ENCODE measurements at regions not wholly inside any gene's neighbourhood (a gene's known extent, or its start where the extent isn't known, plus 50 kb on each side); places are given as distances from the start of the nearest gene placed in this dataset.

- TF ChIP-seq, protein P1, sequence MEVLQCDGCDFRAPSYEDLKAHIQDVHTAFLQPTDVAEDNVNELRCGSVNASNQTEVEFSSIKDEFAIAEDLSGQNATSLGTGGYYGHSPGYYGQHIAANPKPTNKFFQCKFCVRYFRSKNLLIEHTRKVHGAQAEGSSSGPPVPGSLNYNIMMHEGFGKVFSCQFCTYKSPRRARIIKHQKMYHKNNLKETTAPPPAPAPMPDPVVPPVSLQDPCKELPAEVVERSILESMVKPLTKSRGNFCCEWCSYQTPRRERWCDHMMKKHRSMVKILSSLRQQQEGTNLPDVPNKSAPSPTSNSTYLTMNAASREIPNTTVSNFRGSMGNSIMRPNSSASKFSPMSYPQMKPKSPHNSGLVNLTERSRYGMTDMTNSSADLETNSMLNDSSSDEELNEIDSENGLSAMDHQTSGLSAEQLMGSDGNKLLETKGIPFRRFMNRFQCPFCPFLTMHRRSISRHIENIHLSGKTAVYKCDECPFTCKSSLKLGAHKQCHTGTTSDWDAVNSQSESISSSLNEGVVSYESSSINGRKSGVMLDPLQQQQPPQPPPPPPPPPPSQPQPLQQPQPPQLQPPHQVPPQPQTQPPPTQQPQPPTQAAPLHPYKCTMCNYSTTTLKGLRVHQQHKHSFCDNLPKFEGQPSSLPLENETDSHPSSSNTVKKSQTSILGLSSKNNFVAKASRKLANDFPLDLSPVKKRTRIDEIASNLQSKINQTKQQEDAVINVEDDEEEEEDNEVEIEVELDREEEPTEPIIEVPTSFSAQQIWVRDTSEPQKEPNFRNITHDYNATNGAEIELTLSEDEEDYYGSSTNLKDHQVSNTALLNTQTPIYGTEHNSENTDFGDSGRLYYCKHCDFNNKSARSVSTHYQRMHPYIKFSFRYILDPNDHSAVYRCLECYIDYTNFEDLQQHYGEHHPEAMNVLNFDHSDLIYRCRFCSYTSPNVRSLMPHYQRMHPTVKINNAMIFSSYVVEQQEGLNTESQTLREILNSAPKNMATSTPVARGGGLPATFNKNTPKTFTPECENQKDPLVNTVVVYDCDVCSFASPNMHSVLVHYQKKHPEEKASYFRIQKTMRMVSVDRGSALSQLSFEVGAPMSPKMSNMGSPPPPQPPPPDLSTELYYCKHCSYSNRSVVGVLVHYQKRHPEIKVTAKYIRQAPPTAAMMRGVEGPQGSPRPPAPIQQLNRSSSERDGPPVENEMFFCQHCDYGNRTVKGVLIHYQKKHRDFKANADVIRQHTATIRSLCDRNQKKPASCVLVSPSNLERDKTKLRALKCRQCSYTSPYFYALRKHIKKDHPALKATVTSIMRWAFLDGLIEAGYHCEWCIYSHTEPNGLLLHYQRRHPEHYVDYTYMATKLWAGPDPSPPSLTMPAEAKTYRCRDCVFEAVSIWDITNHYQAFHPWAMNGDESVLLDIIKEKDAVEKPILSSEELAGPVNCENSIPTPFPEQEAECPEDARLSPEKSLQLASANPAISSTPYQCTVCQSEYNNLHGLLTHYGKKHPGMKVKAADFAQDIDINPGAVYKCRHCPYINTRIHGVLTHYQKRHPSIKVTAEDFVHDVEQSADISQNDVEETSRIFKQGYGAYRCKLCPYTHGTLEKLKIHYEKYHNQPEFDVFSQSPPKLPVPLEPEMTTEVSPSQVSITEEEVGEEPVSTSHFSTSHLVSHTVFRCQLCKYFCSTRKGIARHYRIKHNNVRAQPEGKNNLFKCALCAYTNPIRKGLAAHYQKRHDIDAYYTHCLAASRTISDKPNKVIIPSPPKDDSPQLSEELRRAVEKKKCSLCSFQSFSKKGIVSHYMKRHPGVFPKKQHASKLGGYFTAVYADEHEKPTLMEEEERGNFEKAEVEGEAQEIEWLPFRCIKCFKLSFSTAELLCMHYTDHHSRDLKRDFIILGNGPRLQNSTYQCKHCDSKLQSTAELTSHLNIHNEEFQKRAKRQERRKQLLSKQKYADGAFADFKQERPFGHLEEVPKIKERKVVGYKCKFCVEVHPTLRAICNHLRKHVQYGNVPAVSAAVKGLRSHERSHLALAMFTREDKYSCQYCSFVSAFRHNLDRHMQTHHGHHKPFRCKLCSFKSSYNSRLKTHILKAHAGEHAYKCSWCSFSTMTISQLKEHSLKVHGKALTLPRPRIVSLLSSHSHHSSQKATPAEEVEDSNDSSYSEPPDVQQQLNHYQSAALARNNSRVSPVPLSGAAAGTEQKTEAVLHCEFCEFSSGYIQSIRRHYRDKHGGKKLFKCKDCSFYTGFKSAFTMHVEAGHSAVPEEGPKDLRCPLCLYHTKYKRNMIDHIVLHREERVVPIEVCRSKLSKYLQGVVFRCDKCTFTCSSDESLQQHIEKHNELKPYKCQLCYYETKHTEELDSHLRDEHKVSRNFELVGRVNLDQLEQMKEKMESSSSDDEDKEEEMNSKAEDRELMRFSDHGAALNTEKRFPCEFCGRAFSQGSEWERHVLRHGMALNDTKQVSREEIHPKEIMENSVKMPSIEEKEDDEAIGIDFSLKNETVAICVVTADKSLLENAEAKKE (CRISPR knock-in tag; IDR thresholded peaks at IDR 0.05), result no peak
- TF ChIP-seq NANOG (IDR thresholded peaks at IDR 0.05; ENCODE audit: borderline replicate concordance), result no peak
- no peak for TF ChIP-seq CTCF (conservative IDR thresholded peaks at IDR 0.05; ENCODE audit: low read depth in 2 of 2)
- no peak for TF ChIP-seq EZH2phosphoT487 (IDR thresholded peaks at IDR 0.05; ENCODE audit: unreplicated experiment)
- TF ChIP-seq ZNF331 (CRISPR knock-in tag; IDR thresholded peaks at IDR 0.05; ENCODE audit: low read depth), result no peak
Observed at GRCh38 chr10:108090476-108091215, 926.1 kb upstream of the SORCS1 start (continued).

GRCh38 chr10:108086502-108086901 lies 922.0 kb upstream of the SORCS1 start:
- H3K4me1 ChIP-seq (ENCODE audit: insufficient read depth), result peaks cover 9% of the 10 kb centered on the region; the same call in 1 of the 2 replicates
- Mint-ChIP-seq H3K27me3 (ENCODE audit: insufficient read depth, low read depth, poor library complexity) (no peaks in the 10 kb centered on the region), H3K4me1 (peaks cover 13% of the 10 kb centered on the region; the same call in 2 of the 3 replicates), H3K4me3 (no peak overlapping the region), H3K27ac (no peak overlapping the region), H3K9me3 (peaks cover 5% of the 10 kb centered on the region; the same call in 1 of the 3 replicates), H3K36me3 (ENCODE audit: low read depth) (no peaks in the 10 kb centered on the region)
- no peaks in the 10 kb centered on the region for H3F3A ChIP-seq (replicated peaks; ENCODE audit: low read depth)
- H2AFZ ChIP-seq, result no peak overlapping the region
- no peak overlapping the region for H3K4me2 ChIP-seq
- ATAC-seq, result no peak
- no peak overlapping the region for H3K27ac ChIP-seq (ENCODE audit: low read depth)
- H3K9me2 ChIP-seq (ENCODE audit: insufficient read depth), result no peaks in the 10 kb centered on the region
- no peaks in the 10 kb centered on the region for H3K36me3 ChIP-seq (ENCODE audit: insufficient read depth)
- DNase-seq (ENCODE audit: low spot score), result no peak
- no peaks in the 10 kb centered on the region for H3K27me3 ChIP-seq (ENCODE audit: insufficient read depth)
- H3K79me2 ChIP-seq (replicated peaks; ENCODE audit: insufficient read depth), result no peaks in the 10 kb centered on the region
- H4K20me1 ChIP-seq (replicated peaks; ENCODE audit: insufficient read depth), result no peaks in the 10 kb centered on the region
- H3K4me3 ChIP-seq, result no peak overlapping the region
- no peak for TF ChIP-seq CREB1 (CRISPR knock-in tag; IDR thresholded peaks at IDR 0.05; ENCODE audit: low read depth)
- no peak for TF ChIP-seq STAT1 (IDR thresholded peaks at IDR 0.05; ENCODE audit: unreplicated experiment)
- no peak for TF ChIP-seq ZNF114 (CRISPR knock-in tag; IDR thresholded peaks at IDR 0.05)
- no peak for TF ChIP-seq EZH2 (IDR thresholded peaks at IDR 0.05; ENCODE audit: low read depth, unreplicated experiment)
- no peak for TF ChIP-seq REST (IDR thresholded peaks at IDR 0.05; ENCODE audit: unreplicated experiment)
- TF ChIP-seq POLR2AphosphoS5 (IDR thresholded peaks at IDR 0.05; ENCODE audit: low read depth), result no peak
- TF ChIP-seq ZNF331 (CRISPR knock-in tag; IDR thresholded peaks at IDR 0.05; ENCODE audit: low read depth), result no peak

Measured in GM23338 (cell line).